AG09309 (cell line): ENCODE measurements at regions not wholly inside any gene's neighbourhood (a gene's known extent, or its start where the extent isn't known, plus 50 kb on each side); places are given as distances from the start of the nearest gene placed in this dataset.

Source experiments
- DNase-seq: peaks from one replicate; pipeline ENCODE4 v3.0.0-alpha.2; 2010; ENCODE audit warnings: low read depth
- H3K4me3 ChIP-seq: 2 replicates; pipeline ENCODE4 v1.5.1; 2011; ENCODE audit warnings: mild to moderate bottlenecking, low read depth, low read length, moderate library complexity; ENCODE audit not compliant: control insufficient read depth
- CTCF ChIP-seq: IDR thresholded peaks from 2 replicates; pipeline ENCODE4 v1.5.1; 2011; ENCODE audit warnings: mild to moderate bottlenecking, low read depth, low read length, inconsistent platforms; ENCODE audit not compliant: insufficient read depth, control insufficient read depth; ENCODE audit errors: missing control alignments

- TF ChIP-seq CTCF = no peak
- no peak for DNase-seq
- H3K4me3 ChIP-seq = no peak overlapping the region
Measured at GRCh38 chr2:196372811-196373664, 201.7 kb upstream of the STK17B start.

- peak; percentile 45 for DNase-seq
- no peak overlapping the region for H3K4me3 ChIP-seq
- no peak for TF ChIP-seq CTCF
Measured at GRCh38 chr2:196376984-196377877, 205.9 kb upstream of the STK17B start.

GRCh38 chr2:196379600-196379999 lies 208.2 kb upstream of the STK17B start:
- DNase-seq = no peak
- TF ChIP-seq CTCF = no peak
- no peak overlapping the region for H3K4me3 ChIP-seq

GRCh38 chr2:196380098-196380497 lies 208.7 kb upstream of the STK17B start:
- TF ChIP-seq CTCF = no peak
- DNase-seq = no peak
- no peak overlapping the region for H3K4me3 ChIP-seq

GRCh38 chr2:196380575-196380974 lies 209.2 kb upstream of the STK17B start:
- H3K4me3 ChIP-seq = no peak overlapping the region
- no peak for TF ChIP-seq CTCF
- DNase-seq = no peak

- no peak overlapping the region for H3K4me3 ChIP-seq
- no peak for TF ChIP-seq CTCF
- DNase-seq = no peak
Measured at GRCh38 chr2:196381464-196381863, 210.1 kb upstream of the STK17B start.
